MCF 10A (cell line): ENCODE measurements at regions not wholly inside any gene's neighbourhood (a gene's known extent, or its start where the extent isn't known, plus 50 kb on each side); places are given as distances from the start of the nearest gene placed in this dataset.

Source experiments
- BruUV-seq: library from RNA; stranded (reverse); fragments of 400-500 nt; replicated peaks from 2 replicates; lab custom pipeline; 2021; lab: Mats Ljungman, UMichigan
- CTCF ChIA-PET: fragments of 300-600 bp; sonication (Branson Sonifier 250); formaldehyde crosslinking; extraction: SDS; loops from one replicate; lab custom pipeline; 2021; ENCODE audit warnings: antibody characterized with exemption, inconsistent platforms; lab: Yijun Ruan, JAX
- POLR2A ChIA-PET: fragments of 300-600, 350-650 bp; sonication (Branson Sonifier 250); formaldehyde crosslinking; extraction: SDS; loops from one replicate; lab custom pipeline; 2020; ENCODE audit warnings: antibody characterized with exemption, inconsistent platforms; lab: Yijun Ruan, JAX
- DNase-seq: peaks from one replicate; pipeline ENCODE4 v3.0.0-alpha.2; 2018; ENCODE audit not compliant: unreplicated experiment
- H3K27ac Mint-ChIP-seq: one replicate; pipeline ENCODE4 v1.8.0; 2022; ENCODE audit warnings: mild to moderate bottlenecking, low read depth, mixed read lengths; ENCODE audit not compliant: unreplicated experiment
- H3K27me3 Mint-ChIP-seq: one replicate; pipeline ENCODE4 v1.8.0; 2022; ENCODE audit warnings: mixed read lengths; ENCODE audit not compliant: insufficient read depth, unreplicated experiment
- H3K36me3 Mint-ChIP-seq: one replicate; pipeline ENCODE4 v1.8.0; 2022; ENCODE audit warnings: mild to moderate bottlenecking, moderate library complexity, mixed read lengths; ENCODE audit not compliant: insufficient read depth, unreplicated experiment
- H3K4me1 Mint-ChIP-seq: one replicate; pipeline ENCODE4 v1.8.0; 2022; ENCODE audit warnings: mixed read lengths; ENCODE audit not compliant: insufficient read depth, unreplicated experiment
- H3K4me3 Mint-ChIP-seq: one replicate; pipeline ENCODE4 v1.8.0; 2022; ENCODE audit warnings: mild to moderate bottlenecking, moderate library complexity, mixed read lengths; ENCODE audit not compliant: unreplicated experiment
- H3K9me3 Mint-ChIP-seq: one replicate; pipeline ENCODE4 v1.8.0; 2022; ENCODE audit warnings: mixed read lengths; ENCODE audit not compliant: unreplicated experiment
- CTCF ChIP-seq: fragments of 200-600 bp; IDR thresholded peaks from one replicate; pipeline ENCODE4 v1.8.0; 2022; ENCODE audit warnings: antibody characterized with exemption, mild to moderate bottlenecking; ENCODE audit not compliant: unreplicated experiment
- intact Hi-C: fragments of 100-400 bp; cut with micrococcal nuclease; formaldehyde crosslinking; loops from 2 replicates; pipeline ENCODE4 v1.14.1; 2022

GRCh38 chr11:90916706-90917105 lies 693.9 kb upstream of the CHORDC1 start:
- no peak overlapping the region for H3K4me3 Mint-ChIP-seq
- H3K27me3 Mint-ChIP-seq, result no peaks in the 10 kb centered on the region
- POLR2A ChIA-PET, result no interaction called here
- H3K27ac Mint-ChIP-seq, result no peak overlapping the region
- H3K4me1 Mint-ChIP-seq, result no peaks in the 10 kb centered on the region
- TF ChIP-seq CTCF, result no peak
- H3K9me3 Mint-ChIP-seq, result no peaks in the 10 kb centered on the region
- no TSS peak for BruUV-seq
- CTCF ChIA-PET, result no interaction called here
- intact Hi-C loops, result no loop called here
- no peak for DNase-seq
- no peaks in the 10 kb centered on the region for H3K36me3 Mint-ChIP-seq

GRCh38 chr11:90913131-90913668 lies 690.4 kb upstream of the CHORDC1 start:
- Mint-ChIP-seq H3K27me3 (no peaks in the 10 kb centered on the region), H3K4me3 (no peak overlapping the region), H3K36me3 (no peaks in the 10 kb centered on the region), H3K27ac (no peak overlapping the region), H3K4me1 (no peaks in the 10 kb centered on the region), H3K9me3 (no peaks in the 10 kb centered on the region)
- ChIA-PET CTCF (no interaction called here), POLR2A (no interaction called here)
- no peak for TF ChIP-seq CTCF
- intact Hi-C loops, result no loop called here
- BruUV-seq, result no TSS peak
- DNase-seq, result no peak

GRCh38 chr11:90912631-90913030 lies 689.8 kb upstream of the CHORDC1 start:
- no peaks in the 10 kb centered on the region for H3K27me3 Mint-ChIP-seq

GRCh38 chr11:90911192-90911591 lies 688.3 kb upstream of the CHORDC1 start:
- no TSS peak for BruUV-seq
- no peak for DNase-seq
- H3K27me3 Mint-ChIP-seq, result no peaks in the 10 kb centered on the region
- H3K4me1 Mint-ChIP-seq, result no peaks in the 10 kb centered on the region
- POLR2A ChIA-PET, result no interaction called here
- no peak for TF ChIP-seq CTCF
- no peaks in the 10 kb centered on the region for H3K9me3 Mint-ChIP-seq
- H3K27ac Mint-ChIP-seq, result no peak overlapping the region
- no peak overlapping the region for H3K4me3 Mint-ChIP-seq
- intact Hi-C loops, result no loop called here
- CTCF ChIA-PET, result no interaction called here
- H3K36me3 Mint-ChIP-seq, result no peaks in the 10 kb centered on the region

More at GRCh38 chr11:90912631-90913030, 689.8 kb upstream of the CHORDC1 start:
- no TSS peak for BruUV-seq
- DNase-seq, result no peak
- TF ChIP-seq CTCF, result no peak
- intact Hi-C loops, result no loop called here
- Mint-ChIP-seq H3K9me3 (no peaks in the 10 kb centered on the region), H3K36me3 (no peaks in the 10 kb centered on the region), H3K4me1 (no peaks in the 10 kb centered on the region), H3K4me3 (no peak overlapping the region), H3K27ac (no peak overlapping the region)
- ChIA-PET CTCF (no interaction called here), POLR2A (no interaction called here)
